ENCODE measurements at regions not wholly inside any gene's neighbourhood (a gene's known extent, or its start where the extent isn't known, plus 50 kb on each side); places are given as distances from the start of the nearest gene placed in this dataset.

GRCh38 chr14:49966304-49966809, 73.5 kb downstream of the ARF6 start:
- TF ChIP-seq CTCF (IDR thresholded peaks at IDR 0.05; ENCODE audit: poor library complexity) (no peak), EZH2 (IDR thresholded peaks at IDR 0.05; ENCODE audit: borderline replicate concordance) (no peak)
